ENCODE measurements at regions not wholly inside any gene's neighbourhood (a gene's known extent, or its start where the extent isn't known, plus 50 kb on each side); places are given as distances from the start of the nearest gene placed in this dataset.

DNA sequence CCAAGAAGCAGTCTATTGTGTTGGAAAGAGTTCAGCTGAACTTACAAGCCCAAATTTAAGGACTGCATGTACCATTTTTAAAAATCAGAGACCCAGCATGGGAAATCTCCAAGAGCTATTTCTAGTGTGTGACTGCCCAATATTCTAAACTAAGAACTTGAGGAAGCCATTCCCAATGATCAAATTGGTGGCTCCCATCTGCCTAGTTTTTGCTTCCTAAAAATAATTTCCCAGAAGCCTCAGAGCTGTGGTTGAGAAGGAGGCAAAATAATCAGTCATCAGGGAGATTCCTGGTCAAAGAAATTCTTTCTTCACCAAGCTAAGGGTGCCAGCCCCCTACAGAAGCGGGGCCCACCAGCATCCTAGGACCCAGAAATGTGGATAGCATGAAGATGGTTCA is 176.1 kb upstream of the CDH5 start:
- no peak for TF ChIP-seq CTCF (IDR thresholded peaks at IDR 0.05)
- TF ChIP-seq CREB1 (CRISPR knock-in tag; IDR thresholded peaks at IDR 0.05) = no peak
- TF ChIP-seq, protein P1, sequence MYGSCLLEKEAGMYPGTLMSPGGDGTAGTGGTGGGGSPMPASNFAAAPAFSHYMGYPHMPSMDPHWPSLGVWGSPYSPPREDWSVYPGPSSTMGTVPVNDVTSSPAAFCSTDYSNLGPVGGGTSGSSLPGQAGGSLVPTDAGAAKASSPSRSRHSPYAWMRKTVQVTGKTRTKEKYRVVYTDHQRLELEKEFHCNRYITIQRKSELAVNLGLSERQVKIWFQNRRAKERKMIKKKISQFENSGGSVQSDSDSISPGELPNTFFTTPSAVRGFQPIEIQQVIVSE (CRISPR knock-in tag; IDR thresholded peaks at IDR 0.05; ENCODE audit: borderline replicate concordance) = no peak
- TF ChIP-seq GRHL2 (CRISPR knock-in tag; IDR thresholded peaks at IDR 0.05; ENCODE audit: insufficient replicate concordance, severe bottlenecking) = no peak
- TF ChIP-seq ZBTB21 (CRISPR knock-in tag; IDR thresholded peaks at IDR 0.05; ENCODE audit: borderline replicate concordance) = no peak
- TF ChIP-seq MYBL2 (CRISPR knock-in tag; IDR thresholded peaks at IDR 0.05) = no peak
- TF ChIP-seq, protein P2, sequence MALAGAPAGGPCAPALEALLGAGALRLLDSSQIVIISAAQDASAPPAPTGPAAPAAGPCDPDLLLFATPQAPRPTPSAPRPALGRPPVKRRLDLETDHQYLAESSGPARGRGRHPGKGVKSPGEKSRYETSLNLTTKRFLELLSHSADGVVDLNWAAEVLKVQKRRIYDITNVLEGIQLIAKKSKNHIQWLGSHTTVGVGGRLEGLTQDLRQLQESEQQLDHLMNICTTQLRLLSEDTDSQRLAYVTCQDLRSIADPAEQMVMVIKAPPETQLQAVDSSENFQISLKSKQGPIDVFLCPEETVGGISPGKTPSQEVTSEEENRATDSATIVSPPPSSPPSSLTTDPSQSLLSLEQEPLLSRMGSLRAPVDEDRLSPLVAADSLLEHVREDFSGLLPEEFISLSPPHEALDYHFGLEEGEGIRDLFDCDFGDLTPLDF (CRISPR knock-in tag; IDR thresholded peaks at IDR 0.05) = no peak
- TF ChIP-seq TEAD1 (CRISPR knock-in tag; IDR thresholded peaks at IDR 0.05) = no peak
- no peak for TF ChIP-seq USF2 (CRISPR knock-in tag; IDR thresholded peaks at IDR 0.05)
- TF ChIP-seq NR1H2 (CRISPR knock-in tag; IDR thresholded peaks at IDR 0.05) = no peak
- no peak for TF ChIP-seq ZBTB43 (CRISPR knock-in tag; IDR thresholded peaks at IDR 0.05)
- TF ChIP-seq, protein P3, sequence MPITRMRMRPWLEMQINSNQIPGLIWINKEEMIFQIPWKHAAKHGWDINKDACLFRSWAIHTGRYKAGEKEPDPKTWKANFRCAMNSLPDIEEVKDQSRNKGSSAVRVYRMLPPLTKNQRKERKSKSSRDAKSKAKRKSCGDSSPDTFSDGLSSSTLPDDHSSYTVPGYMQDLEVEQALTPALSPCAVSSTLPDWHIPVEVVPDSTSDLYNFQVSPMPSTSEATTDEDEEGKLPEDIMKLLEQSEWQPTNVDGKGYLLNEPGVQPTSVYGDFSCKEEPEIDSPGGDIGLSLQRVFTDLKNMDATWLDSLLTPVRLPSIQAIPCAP (CRISPR knock-in tag; IDR thresholded peaks at IDR 0.05) = no peak

All from WTC11 (cell line).